A673 (cell line): ENCODE measurements at regions not wholly inside any gene's neighbourhood (a gene's known extent, or its start where the extent isn't known, plus 50 kb on each side); places are given as distances from the start of the nearest gene placed in this dataset.
A peak's percentile ranks its signal among the peaks of the same experiment; 100 is the strongest.

Experiments used
- BruUV-seq: library from RNA; stranded (reverse); fragments of 400-500 nt; replicated peaks from 2 replicates; lab custom pipeline; 2021; lab: Mats Ljungman, UMichigan
- CTCF ChIA-PET: fragments of 300-600 bp; sonication (Branson Sonifier 250); formaldehyde crosslinking; loops from one replicate; lab custom pipeline; 2022; ENCODE audit warnings: antibody characterized with exemption; lab: Charles Lee
- POLR2A ChIA-PET: fragments of 300-600 bp; sonication (Branson Sonifier 250); formaldehyde crosslinking; loops from one replicate; lab custom pipeline; 2022; ENCODE audit warnings: antibody characterized with exemption; ENCODE audit not compliant: low non-redundant PET; lab: Charles Lee
- DNase-seq: peaks from one replicate; pipeline ENCODE4 v3.0.0-alpha.2; 2015; ENCODE audit warnings: low spot score
- H3K27ac ChIP-seq: fragments of 200-600 bp; sonication (generic); 2 replicates; pipeline ENCODE4 v1.5.1; 2016; ENCODE audit warnings: mixed run types, low read depth, mild to moderate bottlenecking, mixed read lengths, antibody characterized with exemption, low read length; ENCODE audit not compliant: poor library complexity, severe bottlenecking
- H3K27me3 ChIP-seq: fragments of 200-600 bp; sonication (generic); replicated peaks from 2 replicates; pipeline ENCODE4 v1.6.1; 2017; ENCODE audit warnings: mixed run types, low read depth, mild to moderate bottlenecking, mixed read lengths, antibody characterized with exemption, low read length; ENCODE audit not compliant: insufficient read depth, poor library complexity
- H3K36me3 ChIP-seq: fragments of 200-600 bp; sonication (generic); 2 replicates; pipeline ENCODE4 v1.6.1; 2016; ENCODE audit warnings: mixed run types, mild to moderate bottlenecking, mixed read lengths, antibody characterized with exemption, low read length; ENCODE audit not compliant: insufficient read depth, poor library complexity, severe bottlenecking
- H3K4me1 ChIP-seq: fragments of 200-600 bp; sonication (generic); 2 replicates; pipeline ENCODE4 v1.6.1; 2017; ENCODE audit warnings: mixed run types, mild to moderate bottlenecking, mixed read lengths, antibody characterized with exemption, low read length; ENCODE audit not compliant: insufficient read depth, poor library complexity, severe bottlenecking
- H3K4me3 ChIP-seq: fragments of 200-600 bp; sonication (generic); 2 replicates; pipeline ENCODE4 v1.5.1; 2016; ENCODE audit warnings: low read depth, mixed run types, mild to moderate bottlenecking, mixed read lengths, low read length; ENCODE audit not compliant: poor library complexity, severe bottlenecking
- H3K9me3 ChIP-seq: fragments of 200-600 bp; sonication (generic); 2 replicates; pipeline ENCODE4 v1.6.1; 2016; ENCODE audit warnings: mixed run types, low read depth, mild to moderate bottlenecking, mixed read lengths, antibody characterized with exemption, low read length; ENCODE audit not compliant: poor library complexity, severe bottlenecking
- EZH2 ChIP-seq: fragments of 200-600 bp; sonication (generic); IDR thresholded peaks from 2 replicates; pipeline ENCODE4 v1.6.1; 2017; ENCODE audit warnings: borderline replicate concordance, low read depth, mild to moderate bottlenecking, mixed read lengths, antibody characterized with exemption, low read length; ENCODE audit not compliant: poor library complexity, severe bottlenecking
- intact Hi-C: fragments of 100-400 bp; cut with micrococcal nuclease; formaldehyde crosslinking; loops from one replicate; pipeline ENCODE4 v1.10.0; 2022; ENCODE audit not compliant: unreplicated experiment
- TF ChIP-seq, protein P1 (sequence below): fragments of 300-800, 200-600 bp; sonication (generic); conservative IDR thresholded peaks from 2 replicates; pipeline ENCODE4 v1.5.1; 2017; ENCODE audit warnings: low read depth, mild to moderate bottlenecking, antibody characterized with exemption, low read length, moderate library complexity, mixed read lengths

DNA sequence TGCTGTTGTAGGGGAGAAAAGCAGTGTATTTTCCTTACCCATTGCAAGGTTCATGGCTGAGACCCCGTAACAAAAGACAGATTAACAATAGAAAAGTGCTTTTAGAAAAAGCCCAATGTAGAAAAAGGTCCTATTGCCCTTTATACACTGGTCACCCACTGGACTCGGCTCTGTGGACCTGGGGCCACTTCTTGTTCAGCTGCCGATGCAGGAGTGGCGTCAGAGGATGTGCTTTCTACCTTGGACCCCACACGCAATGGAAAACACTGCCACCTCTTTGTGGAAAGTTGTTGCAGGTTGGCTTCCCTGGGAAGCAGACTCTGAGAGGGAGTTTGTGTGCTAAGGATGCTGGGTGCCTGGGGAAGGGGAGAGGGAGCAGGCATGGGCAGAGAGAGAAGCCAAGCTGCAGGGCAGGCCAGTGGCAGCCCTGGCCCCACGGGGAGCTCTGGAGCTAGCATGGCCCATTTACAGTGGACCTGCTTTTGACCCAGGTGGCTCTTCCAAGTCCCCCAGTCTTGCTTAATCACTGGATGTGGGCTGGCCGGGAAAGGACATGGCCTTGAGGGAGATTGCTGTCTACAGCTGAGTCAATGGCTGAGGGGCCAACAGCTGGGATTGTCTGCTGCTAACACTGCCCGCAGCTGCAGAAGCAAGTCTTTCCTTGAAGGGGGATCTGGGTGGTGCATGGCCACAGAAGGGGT is 142.9 kb downstream of the CDC5L start:
- ChIA-PET CTCF (no interaction called here), POLR2A (no interaction called here)
- Histone ChIP-seq H3K4me1 (peaks cover 7% of the 10 kb centered on the region), H3K27me3 (no peaks in the 10 kb centered on the region), H3K27ac (no peak overlapping the region), H3K36me3 (no peaks in the 10 kb centered on the region), H3K9me3 (no peaks in the 10 kb centered on the region), H3K4me3 (no peak overlapping the region)
- BruUV-seq: no TSS peak
- TF ChIP-seq EZH2: no peak
- TF ChIP-seq, protein P1, sequence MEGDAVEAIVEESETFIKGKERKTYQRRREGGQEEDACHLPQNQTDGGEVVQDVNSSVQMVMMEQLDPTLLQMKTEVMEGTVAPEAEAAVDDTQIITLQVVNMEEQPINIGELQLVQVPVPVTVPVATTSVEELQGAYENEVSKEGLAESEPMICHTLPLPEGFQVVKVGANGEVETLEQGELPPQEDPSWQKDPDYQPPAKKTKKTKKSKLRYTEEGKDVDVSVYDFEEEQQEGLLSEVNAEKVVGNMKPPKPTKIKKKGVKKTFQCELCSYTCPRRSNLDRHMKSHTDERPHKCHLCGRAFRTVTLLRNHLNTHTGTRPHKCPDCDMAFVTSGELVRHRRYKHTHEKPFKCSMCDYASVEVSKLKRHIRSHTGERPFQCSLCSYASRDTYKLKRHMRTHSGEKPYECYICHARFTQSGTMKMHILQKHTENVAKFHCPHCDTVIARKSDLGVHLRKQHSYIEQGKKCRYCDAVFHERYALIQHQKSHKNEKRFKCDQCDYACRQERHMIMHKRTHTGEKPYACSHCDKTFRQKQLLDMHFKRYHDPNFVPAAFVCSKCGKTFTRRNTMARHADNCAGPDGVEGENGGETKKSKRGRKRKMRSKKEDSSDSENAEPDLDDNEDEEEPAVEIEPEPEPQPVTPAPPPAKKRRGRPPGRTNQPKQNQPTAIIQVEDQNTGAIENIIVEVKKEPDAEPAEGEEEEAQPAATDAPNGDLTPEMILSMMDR: no peak
- no peak for DNase-seq
- intact Hi-C loops: no loop called here

DNA sequence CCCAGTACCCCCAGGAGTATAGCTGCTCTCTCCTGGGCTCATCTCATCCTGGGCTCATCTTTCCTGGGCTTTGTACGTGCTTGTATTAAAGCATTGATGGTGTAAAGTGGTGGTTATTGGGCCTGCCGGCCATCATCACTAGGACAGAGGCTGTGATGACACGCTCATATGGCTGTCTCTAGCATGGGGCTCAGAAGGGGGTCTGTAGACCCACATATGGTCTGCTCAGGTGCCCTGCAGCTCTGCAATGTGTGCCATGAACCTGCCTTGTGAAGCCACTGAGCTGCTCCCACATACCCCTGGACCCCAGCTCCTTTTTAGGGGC is 143.4 kb downstream of the CDC5L start:
- no peak for DNase-seq
- peaks cover 7% of the 10 kb centered on the region for H3K4me1 ChIP-seq
- ChIA-PET CTCF (no interaction called here), POLR2A (no interaction called here)
- H3K36me3 ChIP-seq: no peaks in the 10 kb centered on the region
- BruUV-seq: no TSS peak
- intact Hi-C loops: no loop called here
- H3K27ac ChIP-seq: no peak overlapping the region
- TF ChIP-seq, protein P1: no peak
- no peak for TF ChIP-seq EZH2
- H3K27me3 ChIP-seq: no peaks in the 10 kb centered on the region
- H3K9me3 ChIP-seq: no peaks in the 10 kb centered on the region
- no peak overlapping the region for H3K4me3 ChIP-seq

DNA sequence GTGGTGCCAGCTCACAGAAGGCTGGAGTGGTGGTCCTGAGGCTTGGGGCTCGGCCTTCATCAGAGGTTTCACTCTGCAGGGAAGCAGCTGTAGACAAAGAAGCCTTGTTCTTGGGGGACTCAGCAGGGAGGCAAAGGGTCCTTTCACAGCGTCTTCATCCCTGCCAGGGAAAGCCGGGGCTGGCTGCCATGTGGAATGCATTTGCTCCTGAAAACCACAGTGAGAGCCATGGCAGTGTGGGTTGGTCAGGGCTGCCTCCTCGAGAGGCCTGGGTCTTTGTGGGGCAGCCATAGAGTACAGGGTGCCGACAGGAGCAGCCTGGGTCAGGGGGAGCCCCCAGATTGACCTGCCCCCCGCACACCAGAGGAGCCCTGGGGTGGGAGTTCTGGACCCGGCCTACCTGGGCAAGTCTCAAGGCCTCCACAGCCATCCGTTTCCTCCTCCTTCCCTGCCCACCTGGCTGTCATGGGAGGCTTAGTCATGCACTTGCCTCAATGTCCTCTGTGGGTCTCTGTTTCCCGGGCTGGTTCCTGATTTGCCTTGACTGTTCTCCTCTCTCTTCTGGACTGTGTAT is 144.0 kb downstream of the CDC5L start:
- DNase-seq: peak; percentile 21
- Histone ChIP-seq H3K4me1 (peaks cover 7% of the 10 kb centered on the region), H3K9me3 (no peaks in the 10 kb centered on the region), H3K36me3 (no peaks in the 10 kb centered on the region), H3K27ac (no peak overlapping the region), H3K4me3 (no peak overlapping the region), H3K27me3 (no peaks in the 10 kb centered on the region)
- TF ChIP-seq, protein P1: no peak
- no peak for TF ChIP-seq EZH2
- ChIA-PET POLR2A (no interaction called here), CTCF (no interaction called here)
- intact Hi-C loops: no loop called here
- BruUV-seq: no TSS peak
